H9 (cell line): ENCODE measurements at regions not wholly inside any gene's neighbourhood (a gene's known extent, or its start where the extent isn't known, plus 50 kb on each side); places are given as distances from the start of the nearest gene placed in this dataset.

Source experiments
- DNase-seq: peaks from one replicate; pipeline ENCODE4 v3.0.0-alpha.2; 2017
- H2AFZ ChIP-seq: one replicate; pipeline ENCODE4 v1.6.1; 2013; ENCODE audit warnings: mild to moderate bottlenecking, low read length, control low read depth, moderate library complexity
- H2AK5ac ChIP-seq: 2 replicates; pipeline ENCODE4 v1.6.1; 2013; ENCODE audit warnings: low read length, control low read depth, mixed read lengths; ENCODE audit not compliant: insufficient read length
- H2BK120ac ChIP-seq: one replicate; pipeline ENCODE4 v1.6.1; 2013; ENCODE audit warnings: low read depth, mild to moderate bottlenecking, low read length, control low read depth, inconsistent platforms; ENCODE audit not compliant: poor library complexity, severe bottlenecking
- H2BK12ac ChIP-seq: 2 replicates; pipeline ENCODE4 v1.6.1; 2013; ENCODE audit warnings: low read length, control low read depth, mixed read lengths, low read depth; ENCODE audit not compliant: insufficient read length
- H2BK15ac ChIP-seq: 2 replicates; pipeline ENCODE4 v1.6.1; 2013; ENCODE audit warnings: low read depth, low read length, control low read depth
- H2BK20ac ChIP-seq: one replicate; pipeline ENCODE4 v1.6.1; 2013; ENCODE audit warnings: low read depth, mild to moderate bottlenecking, low read length, control low read depth, inconsistent platforms; ENCODE audit not compliant: poor library complexity, severe bottlenecking
- H2BK5ac ChIP-seq: 2 replicates; pipeline ENCODE4 v1.6.1; 2013; ENCODE audit warnings: low read length, control low read depth, mixed read lengths; ENCODE audit not compliant: insufficient read length
- H3K14ac ChIP-seq: 2 replicates; pipeline ENCODE4 v1.6.1; 2013; ENCODE audit warnings: low read length, control low read depth; ENCODE audit not compliant: insufficient read depth
- H3K18ac ChIP-seq: 2 replicates; pipeline ENCODE4 v1.6.1; 2013; ENCODE audit warnings: low read depth, mild to moderate bottlenecking, mixed read lengths, low read length, control low read depth; ENCODE audit not compliant: insufficient read length
- H3K23ac ChIP-seq: 2 replicates; pipeline ENCODE4 v1.6.1; 2013; ENCODE audit warnings: low read length, control low read depth, mixed read lengths, low read depth; ENCODE audit not compliant: insufficient read length
- H3K23me2 ChIP-seq: 2 replicates; pipeline ENCODE4 v1.6.1; 2013; ENCODE audit warnings: low read depth, mild to moderate bottlenecking, mixed read lengths, low read length, control low read depth; ENCODE audit not compliant: insufficient read length, poor library complexity, severe bottlenecking
- H3K27ac ChIP-seq: 2 replicates; pipeline ENCODE4 v1.5.1; 2013; ENCODE audit warnings: low read length, control low read depth, mixed read lengths, low read depth; ENCODE audit not compliant: insufficient read length
- H3K27me3 ChIP-seq: 2 replicates; pipeline ENCODE4 v1.6.1; 2013; ENCODE audit warnings: low read length, control low read depth, inconsistent platforms; ENCODE audit not compliant: insufficient read depth
- H3K4ac ChIP-seq: 2 replicates; pipeline ENCODE4 v1.6.1; 2013; ENCODE audit warnings: low read depth, mild to moderate bottlenecking, control low read depth, inconsistent platforms, low read length, moderate library complexity
- H3K4me1 ChIP-seq: 2 replicates; pipeline ENCODE4 v1.6.1; 2013; ENCODE audit warnings: low read length, control low read depth, inconsistent platforms; ENCODE audit not compliant: insufficient read depth
- H3K4me2 ChIP-seq: 2 replicates; pipeline ENCODE4 v1.6.1; 2013; ENCODE audit warnings: low read length, control low read depth, mixed read lengths; ENCODE audit not compliant: insufficient read length, insufficient read depth
- H3K56ac ChIP-seq: 2 replicates; pipeline ENCODE4 v1.6.1; 2013; ENCODE audit warnings: low read depth, mild to moderate bottlenecking, mixed read lengths, low read length, control low read depth; ENCODE audit not compliant: insufficient read length
- H3K79me1 ChIP-seq: 2 replicates; pipeline ENCODE4 v1.6.1; 2013; ENCODE audit warnings: low read depth, mild to moderate bottlenecking, moderate library complexity, low read length, control low read depth, inconsistent platforms; ENCODE audit not compliant: insufficient read depth, poor library complexity, severe bottlenecking
- H3K79me2 ChIP-seq: 2 replicates; pipeline ENCODE4 v1.6.1; 2013; ENCODE audit warnings: low read length, control low read depth, inconsistent platforms; ENCODE audit not compliant: insufficient read depth
- H3K9ac ChIP-seq: 2 replicates; pipeline ENCODE4 v1.6.1; 2013; ENCODE audit warnings: low read length, control low read depth, mixed read lengths; ENCODE audit not compliant: insufficient read length; ENCODE audit errors: extremely low read depth
- H3K9me3 ChIP-seq: one replicate; pipeline ENCODE4 v1.6.1; 2013; ENCODE audit warnings: low read depth, low read length, inconsistent platforms; ENCODE audit not compliant: control insufficient read depth
- H3T11ph ChIP-seq: one replicate; pipeline ENCODE4 v1.6.1; 2013; ENCODE audit warnings: mild to moderate bottlenecking, low read length, control low read depth, inconsistent platforms
- H4K20me1 ChIP-seq: one replicate; pipeline ENCODE4 v1.6.1; 2013; ENCODE audit not compliant: control insufficient read depth, insufficient read length, insufficient read depth
- H4K5ac ChIP-seq: 2 replicates; pipeline ENCODE4 v1.6.1; 2013; ENCODE audit warnings: low read depth, mild to moderate bottlenecking, mixed read lengths, low read length, control low read depth; ENCODE audit not compliant: insufficient read length
- H4K8ac ChIP-seq: replicated peaks from 2 replicates; pipeline ENCODE4 v1.6.1; 2013; ENCODE audit warnings: low read length, control low read depth, mixed read lengths, low read depth; ENCODE audit not compliant: insufficient read length
- H4K91ac ChIP-seq: 2 replicates; pipeline ENCODE4 v1.6.1; 2013; ENCODE audit warnings: low read depth, mild to moderate bottlenecking, moderate library complexity, mixed read lengths, low read length, control low read depth; ENCODE audit not compliant: insufficient read length
- H3K27ac Mint-ChIP-seq, 3 experiments: 2 replicates in 2 of 3; 3 replicates in 1 of 3; pipeline ENCODE4 v1.8.0; 2020 to 2021; ENCODE audit warnings: mixed read lengths in 3 of 3, mild to moderate bottlenecking in 1 of 3, moderate library complexity in 1 of 3
- H3K27me3 Mint-ChIP-seq: 2 replicates; pipeline ENCODE4 v1.8.0; 2021; ENCODE audit warnings: low read depth, mild to moderate bottlenecking, moderate library complexity, mixed read lengths
- H3K36me3 Mint-ChIP-seq, 3 experiments: 2 replicates in 2 of 3; 3 replicates in 1 of 3; pipeline ENCODE4 v1.8.0; 2020 to 2021; ENCODE audit warnings: low read depth in 3 of 3, mixed read lengths in 3 of 3; ENCODE audit not compliant: insufficient read depth in 1 of 3
- H3K4me1 Mint-ChIP-seq, 2 experiments: 2 replicates each; pipeline ENCODE4 v1.8.0; 2020; ENCODE audit warnings: mixed read lengths in 2 of 2
- H3K4me3 Mint-ChIP-seq, 2 experiments: 2 replicates in 1 of 2; 3 replicates in 1 of 2; pipeline ENCODE4 v1.8.0; 2020 to 2021; ENCODE audit warnings: mild to moderate bottlenecking in 2 of 2, mixed read lengths in 2 of 2, moderate library complexity in 1 of 2
- H3K9me3 Mint-ChIP-seq, 2 experiments: 2 replicates in 1 of 2; 3 replicates in 1 of 2; pipeline ENCODE4 v1.8.0; 2020; ENCODE audit warnings: mild to moderate bottlenecking in 2 of 2, mixed read lengths in 2 of 2, moderate library complexity in 1 of 2
- WGBS: extraction: QIAGEN DNeasy Blood & Tissue Kit; methylation state at CpG from one replicate; pipeline ENCODE4 v1.1.7; 2013; ENCODE audit warnings: missing lambda C conversion rate, low lambda C conversion rate, mixed read lengths; ENCODE audit not compliant: insufficient read length; ENCODE audit errors: extremely low coverage; 5-methylcytosine and 5-hydroxymethylcytosine counted together
- TF ChIP-seq, protein P1 (sequence below): fragments of 200-600 bp; sonication (generic); conservative IDR thresholded peaks from 3 replicates; pipeline ENCODE4 v1.8.0; 2021; ENCODE audit warnings: antibody characterized with exemption, mild to moderate bottlenecking

DNA sequence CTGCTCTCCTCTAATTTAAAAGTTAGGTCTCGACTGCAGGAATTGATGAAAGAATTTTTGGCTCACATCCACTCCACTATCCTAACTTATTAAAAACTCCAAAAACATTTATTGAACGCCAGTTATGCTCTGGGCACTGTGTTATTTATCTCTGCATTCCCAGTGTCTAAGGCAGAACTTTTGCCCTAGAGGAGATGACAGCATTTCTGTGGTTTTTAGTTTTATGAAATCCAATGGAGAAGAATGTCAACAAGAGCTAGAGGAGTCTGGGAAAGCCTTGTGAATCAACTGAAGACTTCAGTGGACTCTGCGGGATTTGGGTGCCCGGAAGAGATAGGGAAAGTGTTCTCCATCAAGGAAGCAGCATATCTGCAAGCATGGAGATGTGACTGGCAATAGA is 217.0 kb upstream of the PGR start:
- Histone ChIP-seq H3K18ac (no peak overlapping the region), H2BK5ac (no peak overlapping the region), H3K23me2 (no peaks in the 10 kb centered on the region), H3K23ac (no peak overlapping the region), H4K8ac (no peak overlapping the region), H3K4ac (no peak overlapping the region), H2BK15ac (no peak overlapping the region), H2AK5ac (no peak overlapping the region), H3K27me3 (no peaks in the 10 kb centered on the region), H3K27ac (no peak overlapping the region), H3K4me2 (no peak overlapping the region), H3K9ac (no peak overlapping the region), H4K91ac (no peak overlapping the region), H2BK12ac (no peak overlapping the region), H4K20me1 (no peaks in the 10 kb centered on the region), H4K5ac (no peak overlapping the region), H2AFZ (no peak overlapping the region), H3K4me1 (no peaks in the 10 kb centered on the region), H2BK20ac (no peak overlapping the region), H2BK120ac (no peak overlapping the region), H3K79me1 (no peaks in the 10 kb centered on the region), H3K79me2 (no peaks in the 10 kb centered on the region), H3K14ac (no peak overlapping the region), H3K56ac (no peak overlapping the region), H3T11ph (no peak overlapping the region), H3K9me3 (no peaks in the 10 kb centered on the region)
- Mint-ChIP-seq H3K9me3 (no peaks in the 10 kb centered on the region), H3K27me3 (no peaks in the 10 kb centered on the region), H3K36me3 (no peaks in the 10 kb centered on the region), H3K4me3 (no peak overlapping the region), H3K4me1 (peaks cover 3 to 5% of the 10 kb centered on the region in 2 experiments; a peak in 2 of 4 replicates), H3K27ac (no peak overlapping the region)
- WGBS, result no CpG with 5 or more reads among the region's 4 CpGs
- TF ChIP-seq, protein P1, sequence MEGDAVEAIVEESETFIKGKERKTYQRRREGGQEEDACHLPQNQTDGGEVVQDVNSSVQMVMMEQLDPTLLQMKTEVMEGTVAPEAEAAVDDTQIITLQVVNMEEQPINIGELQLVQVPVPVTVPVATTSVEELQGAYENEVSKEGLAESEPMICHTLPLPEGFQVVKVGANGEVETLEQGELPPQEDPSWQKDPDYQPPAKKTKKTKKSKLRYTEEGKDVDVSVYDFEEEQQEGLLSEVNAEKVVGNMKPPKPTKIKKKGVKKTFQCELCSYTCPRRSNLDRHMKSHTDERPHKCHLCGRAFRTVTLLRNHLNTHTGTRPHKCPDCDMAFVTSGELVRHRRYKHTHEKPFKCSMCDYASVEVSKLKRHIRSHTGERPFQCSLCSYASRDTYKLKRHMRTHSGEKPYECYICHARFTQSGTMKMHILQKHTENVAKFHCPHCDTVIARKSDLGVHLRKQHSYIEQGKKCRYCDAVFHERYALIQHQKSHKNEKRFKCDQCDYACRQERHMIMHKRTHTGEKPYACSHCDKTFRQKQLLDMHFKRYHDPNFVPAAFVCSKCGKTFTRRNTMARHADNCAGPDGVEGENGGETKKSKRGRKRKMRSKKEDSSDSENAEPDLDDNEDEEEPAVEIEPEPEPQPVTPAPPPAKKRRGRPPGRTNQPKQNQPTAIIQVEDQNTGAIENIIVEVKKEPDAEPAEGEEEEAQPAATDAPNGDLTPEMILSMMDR, result no peak
- DNase-seq, result no peak
